ENCODE measurements at regions not wholly inside any gene's neighbourhood (a gene's known extent, or its start where the extent isn't known, plus 50 kb on each side); places are given as distances from the start of the nearest gene placed in this dataset.
"Not testable (repeated sequence)": the region's sequence is repeated elsewhere in the genome, so short reads cannot be mapped to it uniquely, and the experiment has no call there.

DNA sequence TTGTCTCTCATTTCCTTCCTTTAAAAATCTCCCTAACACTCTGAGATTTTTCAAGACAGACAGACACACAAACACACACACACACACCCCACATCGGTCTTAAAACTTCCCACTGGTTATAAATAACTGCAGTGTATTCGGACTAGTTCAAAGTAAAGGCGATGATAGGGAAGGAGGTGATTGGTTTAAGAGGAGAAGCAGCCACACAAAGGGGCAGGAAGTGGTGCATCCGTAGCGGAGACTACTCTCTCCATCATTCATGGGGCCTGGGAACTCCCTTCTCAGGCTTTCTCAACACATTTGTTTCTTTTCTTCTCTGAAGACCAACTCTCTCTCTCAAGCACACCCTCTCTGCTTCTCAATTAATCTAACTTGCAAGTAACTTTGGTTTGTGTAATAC is 149.1 kb upstream of the DPP10 start:
- TF ChIP-seq, protein P1, sequence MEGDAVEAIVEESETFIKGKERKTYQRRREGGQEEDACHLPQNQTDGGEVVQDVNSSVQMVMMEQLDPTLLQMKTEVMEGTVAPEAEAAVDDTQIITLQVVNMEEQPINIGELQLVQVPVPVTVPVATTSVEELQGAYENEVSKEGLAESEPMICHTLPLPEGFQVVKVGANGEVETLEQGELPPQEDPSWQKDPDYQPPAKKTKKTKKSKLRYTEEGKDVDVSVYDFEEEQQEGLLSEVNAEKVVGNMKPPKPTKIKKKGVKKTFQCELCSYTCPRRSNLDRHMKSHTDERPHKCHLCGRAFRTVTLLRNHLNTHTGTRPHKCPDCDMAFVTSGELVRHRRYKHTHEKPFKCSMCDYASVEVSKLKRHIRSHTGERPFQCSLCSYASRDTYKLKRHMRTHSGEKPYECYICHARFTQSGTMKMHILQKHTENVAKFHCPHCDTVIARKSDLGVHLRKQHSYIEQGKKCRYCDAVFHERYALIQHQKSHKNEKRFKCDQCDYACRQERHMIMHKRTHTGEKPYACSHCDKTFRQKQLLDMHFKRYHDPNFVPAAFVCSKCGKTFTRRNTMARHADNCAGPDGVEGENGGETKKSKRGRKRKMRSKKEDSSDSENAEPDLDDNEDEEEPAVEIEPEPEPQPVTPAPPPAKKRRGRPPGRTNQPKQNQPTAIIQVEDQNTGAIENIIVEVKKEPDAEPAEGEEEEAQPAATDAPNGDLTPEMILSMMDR (IDR thresholded peaks at IDR 0.05; ENCODE audit: unreplicated experiment): no peak
- peaks cover 8% of the 10 kb centered on the region for H3K27me3 Mint-ChIP-seq (ENCODE audit: unreplicated experiment)
- no TSS peak for BruUV-seq (replicated peaks)
- H3K4me1 Mint-ChIP-seq (ENCODE audit: low read depth, unreplicated experiment): no peaks in the 10 kb centered on the region
- no peaks in the 10 kb centered on the region for H3K9me3 Mint-ChIP-seq (ENCODE audit: low read depth, unreplicated experiment)
- H3K36me3 Mint-ChIP-seq (ENCODE audit: insufficient read depth, unreplicated experiment): no peaks in the 10 kb centered on the region
- no peak overlapping the region for H3K4me3 Mint-ChIP-seq (ENCODE audit: low read depth, unreplicated experiment)
- CTCF ChIA-PET: no interaction called here
- DNase-seq: no peak
- intact Hi-C loops (cut with micrococcal nuclease; ENCODE audit: unreplicated experiment): loop anchor here (10.0 kb wide), 1 partner anchor 319 kb away; no protein-coding TSS in a partner anchor
- no peak overlapping the region for H3K27ac Mint-ChIP-seq (ENCODE audit: unreplicated experiment)

DNA sequence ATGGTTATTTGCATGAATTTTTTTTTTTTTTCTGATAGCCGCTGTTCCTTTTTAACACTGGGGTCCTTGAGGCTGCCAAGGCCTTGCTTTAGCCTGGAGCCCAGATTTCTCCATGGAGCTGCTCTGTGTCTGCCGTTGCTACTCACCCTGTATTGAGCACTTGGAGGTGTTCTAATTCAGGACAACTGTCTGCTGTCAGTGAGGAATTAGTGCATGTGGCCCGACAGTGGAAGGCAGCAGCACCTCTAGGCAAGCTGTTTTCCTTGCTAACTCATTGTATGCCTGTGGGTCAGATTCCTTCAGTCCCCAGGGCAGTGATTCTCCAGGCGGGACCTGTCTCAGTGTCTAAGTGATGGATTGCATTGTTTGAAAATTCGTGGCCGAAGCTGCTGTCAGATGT is 147.7 kb upstream of the DPP10 start:
- intact Hi-C loops (cut with micrococcal nuclease; ENCODE audit: unreplicated experiment): loop anchor here (10.0 kb wide), 1 partner anchor 320 kb away; no protein-coding TSS in a partner anchor
- DNase-seq: no peak

DNA sequence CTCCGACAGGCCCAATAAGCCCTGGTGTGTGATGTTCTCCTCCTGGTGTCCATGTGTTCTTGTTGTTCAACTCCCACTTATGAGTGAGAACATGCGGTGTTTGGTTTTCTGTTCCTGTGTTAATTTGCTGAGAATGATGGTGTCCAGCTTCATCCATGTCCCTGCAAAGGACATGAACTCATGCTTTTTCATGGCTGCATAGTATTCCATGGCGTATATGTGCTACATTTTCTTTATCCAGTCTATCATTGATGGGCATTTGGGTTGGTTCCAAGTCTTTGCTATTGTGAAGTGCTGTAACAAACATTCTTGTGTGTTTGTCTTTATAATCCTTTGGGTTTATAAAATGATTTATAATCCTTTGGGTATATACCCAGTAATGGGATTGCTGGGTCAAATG is 142.1 kb upstream of the DPP10 start:
- intact Hi-C loops (cut with micrococcal nuclease; ENCODE audit: unreplicated experiment); H3K4me3 Mint-ChIP-seq (ENCODE audit: low read depth, unreplicated experiment); BruUV-seq (replicated peaks); H3K27ac Mint-ChIP-seq (ENCODE audit: unreplicated experiment); H3K36me3 Mint-ChIP-seq (ENCODE audit: insufficient read depth, unreplicated experiment); DNase-seq; CTCF ChIA-PET; H3K4me1 Mint-ChIP-seq (ENCODE audit: low read depth, unreplicated experiment): not testable (repeated sequence)
- Mint-ChIP-seq H3K27me3 (ENCODE audit: unreplicated experiment) (peaks cover 17% of the 10 kb centered on the region), H3K9me3 (ENCODE audit: low read depth, unreplicated experiment) (peaks cover 10% of the 10 kb centered on the region)

More for the DNA sequence above, 147.7 kb upstream of the DPP10 start:
- no peaks in the 10 kb centered on the region for H3K9me3 Mint-ChIP-seq (ENCODE audit: low read depth, unreplicated experiment)
- H3K4me3 Mint-ChIP-seq (ENCODE audit: low read depth, unreplicated experiment): no peak overlapping the region
- TF ChIP-seq, protein P1 (IDR thresholded peaks at IDR 0.05; ENCODE audit: unreplicated experiment): no peak
- H3K36me3 Mint-ChIP-seq (ENCODE audit: insufficient read depth, unreplicated experiment): no peaks in the 10 kb centered on the region
- no peaks in the 10 kb centered on the region for H3K4me1 Mint-ChIP-seq (ENCODE audit: low read depth, unreplicated experiment)
- peaks cover 20% of the 10 kb centered on the region for H3K27me3 Mint-ChIP-seq (ENCODE audit: unreplicated experiment)
- CTCF ChIA-PET: no interaction called here
- no TSS peak for BruUV-seq (replicated peaks)
- no peak overlapping the region for H3K27ac Mint-ChIP-seq (ENCODE audit: unreplicated experiment)

DNA sequence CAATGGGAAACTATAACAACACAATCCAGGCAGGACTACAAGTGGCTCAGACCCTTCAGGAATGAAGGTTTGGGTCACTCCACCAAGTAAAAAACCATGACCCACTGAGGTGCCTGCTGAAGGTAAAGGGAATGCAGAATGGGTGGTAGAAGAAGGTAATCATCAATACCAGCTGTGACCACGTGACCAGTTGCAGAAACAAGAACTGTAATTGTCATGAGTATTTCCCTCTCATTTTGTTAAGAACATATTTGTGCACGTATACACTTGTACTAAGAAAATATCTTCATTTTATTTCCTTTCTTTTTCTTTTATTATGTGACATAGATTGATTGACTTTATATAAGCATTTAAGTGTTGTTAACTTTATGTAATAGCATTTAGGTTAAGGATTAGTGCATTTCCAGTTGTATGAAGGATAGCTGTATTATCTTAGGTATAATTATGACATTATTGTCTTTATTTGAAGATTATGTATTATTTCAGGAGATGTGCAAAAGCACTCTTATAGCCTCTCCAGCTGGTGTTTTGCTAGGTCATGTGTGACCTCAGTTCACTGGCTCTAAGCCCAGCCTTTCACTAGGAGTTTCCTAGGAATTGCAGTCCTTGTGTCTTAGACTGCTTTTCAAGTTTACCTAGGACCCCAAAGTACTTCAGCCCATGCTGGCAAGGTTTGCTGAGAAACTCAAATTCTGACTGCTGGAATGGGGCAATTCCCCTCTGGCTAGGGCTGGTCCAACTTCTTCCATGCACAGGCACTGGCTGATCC is 125.7 kb upstream of the DPP10 start:
- no peak overlapping the region for H3K4me3 Mint-ChIP-seq (ENCODE audit: low read depth, unreplicated experiment)
- TF ChIP-seq, protein P1 (IDR thresholded peaks at IDR 0.05; ENCODE audit: unreplicated experiment): no peak
- intact Hi-C loops (cut with micrococcal nuclease; ENCODE audit: unreplicated experiment): no loop called here
- no peak overlapping the region for H3K27ac Mint-ChIP-seq (ENCODE audit: unreplicated experiment)
- no peaks in the 10 kb centered on the region for H3K36me3 Mint-ChIP-seq (ENCODE audit: insufficient read depth, unreplicated experiment)
- CTCF ChIA-PET: no interaction called here
- no TSS peak for BruUV-seq (replicated peaks)
- no peaks in the 10 kb centered on the region for H3K27me3 Mint-ChIP-seq (ENCODE audit: unreplicated experiment)
- no peaks in the 10 kb centered on the region for H3K9me3 Mint-ChIP-seq (ENCODE audit: low read depth, unreplicated experiment)
- H3K4me1 Mint-ChIP-seq (ENCODE audit: low read depth, unreplicated experiment): no peaks in the 10 kb centered on the region
- no peak for DNase-seq

DNA sequence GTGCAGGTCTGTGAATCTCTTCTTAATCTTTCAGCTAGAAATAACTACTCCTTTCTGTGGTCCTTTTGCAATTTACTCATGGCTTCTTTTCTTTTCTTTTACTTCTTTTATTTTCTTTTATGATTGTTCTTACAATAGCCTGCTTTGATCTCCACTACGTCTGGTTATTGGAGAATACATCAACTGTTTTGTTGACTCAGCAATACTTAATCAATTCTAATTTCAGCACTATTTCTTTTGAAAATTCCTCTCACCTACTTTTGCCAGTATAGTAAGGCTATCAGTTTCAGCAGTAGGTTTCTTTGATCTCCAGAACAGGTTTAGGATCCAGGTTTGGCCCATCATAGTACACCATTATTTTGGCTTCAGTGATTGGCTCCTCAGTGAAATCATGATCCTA is 111.8 kb upstream of the DPP10 start:
- peaks cover 2% of the 10 kb centered on the region for H3K9me3 Mint-ChIP-seq (ENCODE audit: low read depth, unreplicated experiment)
- CTCF ChIA-PET: no interaction called here
- DNase-seq: no peak
- intact Hi-C loops (cut with micrococcal nuclease; ENCODE audit: unreplicated experiment): no loop called here
- no peaks in the 10 kb centered on the region for H3K36me3 Mint-ChIP-seq (ENCODE audit: insufficient read depth, unreplicated experiment)
- H3K27ac Mint-ChIP-seq (ENCODE audit: unreplicated experiment): no peak overlapping the region
- BruUV-seq (replicated peaks): no TSS peak
- H3K4me1 Mint-ChIP-seq (ENCODE audit: low read depth, unreplicated experiment): no peaks in the 10 kb centered on the region
- no peak overlapping the region for H3K4me3 Mint-ChIP-seq (ENCODE audit: low read depth, unreplicated experiment)
- no peaks in the 10 kb centered on the region for H3K27me3 Mint-ChIP-seq (ENCODE audit: unreplicated experiment)
- TF ChIP-seq, protein P1 (IDR thresholded peaks at IDR 0.05; ENCODE audit: unreplicated experiment): no peak
